DND-41 (cell line): ENCODE measurements at regions not wholly inside any gene's neighbourhood (a gene's known extent, or its start where the extent isn't known, plus 50 kb on each side); places are given as distances from the start of the nearest gene placed in this dataset.

ENCODE experiments used
- ATAC-seq: fragments of 200-7000 bp; cut with Tn5 transposase; 3 replicates; pipeline ENCODE4 v1.9.1; 2021; ENCODE audit warnings: low read depth; ENCODE audit not compliant: insufficient read depth
- DNase-seq: peaks from one replicate; pipeline ENCODE4 v3.0.0-alpha.2; 2020
- H2AFZ ChIP-seq: 2 replicates; pipeline ENCODE4 v1.6.0; 2012; ENCODE audit warnings: low read depth, low read length
- H3K27ac ChIP-seq: 2 replicates; pipeline ENCODE4 v1.5.1; 2012; ENCODE audit warnings: low read length, inconsistent platforms
- H3K27me3 ChIP-seq: fragments of 200-600 bp; sonication (generic); 2 replicates; pipeline ENCODE4 v1.6.0; 2012; ENCODE audit warnings: low read length, mild to moderate bottlenecking, inconsistent platforms; ENCODE audit not compliant: insufficient read depth, poor library complexity
- H3K36me3 ChIP-seq: 2 replicates; pipeline ENCODE4 v1.5.1; 2012; ENCODE audit warnings: low read length, inconsistent platforms; ENCODE audit not compliant: insufficient read depth
- H3K4me1 ChIP-seq: 2 replicates; pipeline ENCODE4 v1.5.1; 2012; ENCODE audit warnings: mild to moderate bottlenecking, low read length; ENCODE audit not compliant: insufficient read depth
- H3K4me2 ChIP-seq: 2 replicates; pipeline ENCODE4 v1.6.0; 2012; ENCODE audit warnings: mild to moderate bottlenecking, moderate library complexity, low read length, inconsistent platforms; ENCODE audit not compliant: insufficient read depth
- H3K4me3 ChIP-seq, 2 experiments: fragments of 200-600 bp in 1 of 2; shearing (Covaris generic) in 1 of 2; 2 replicates each; pipeline ENCODE4 v1.5.1; 2012 to 2016; ENCODE audit warnings: inconsistent platforms in 2 of 2, low read length in 2 of 2, mild to moderate bottlenecking in 2 of 2, low read depth in 1 of 2, moderate library complexity in 1 of 2
- H3K79me2 ChIP-seq: 2 replicates; pipeline ENCODE4 v1.6.0; 2012; ENCODE audit warnings: low read length, inconsistent platforms; ENCODE audit not compliant: insufficient read depth
- H3K9ac ChIP-seq: 2 replicates; pipeline ENCODE4 v1.6.0; 2012; ENCODE audit warnings: low read depth, mild to moderate bottlenecking, inconsistent platforms, low read length, moderate library complexity
- H3K9me3 ChIP-seq: 2 replicates; pipeline ENCODE4 v1.5.1; 2012; ENCODE audit warnings: low read length, moderate library complexity, mild to moderate bottlenecking, inconsistent platforms; ENCODE audit not compliant: insufficient read depth, severe bottlenecking
- H4K20me1 ChIP-seq: 2 replicates; pipeline ENCODE4 v1.6.0; 2012; ENCODE audit warnings: low read length; ENCODE audit not compliant: insufficient read depth
- EZH2 ChIP-seq: IDR thresholded peaks from 3 replicates; pipeline ENCODE4 v1.6.1; 2012; ENCODE audit warnings: borderline replicate concordance, low read depth, mild to moderate bottlenecking, moderate library complexity, low read length, inconsistent platforms; ENCODE audit not compliant: severe bottlenecking
- TF ChIP-seq, protein P1 (sequence below): IDR thresholded peaks from 2 replicates; pipeline ENCODE4 v1.5.1; 2012; ENCODE audit warnings: borderline replicate concordance, low read length, moderate library complexity, mild to moderate bottlenecking; ENCODE audit not compliant: poor library complexity, severe bottlenecking; ENCODE audit errors: extremely low read depth

DNA sequence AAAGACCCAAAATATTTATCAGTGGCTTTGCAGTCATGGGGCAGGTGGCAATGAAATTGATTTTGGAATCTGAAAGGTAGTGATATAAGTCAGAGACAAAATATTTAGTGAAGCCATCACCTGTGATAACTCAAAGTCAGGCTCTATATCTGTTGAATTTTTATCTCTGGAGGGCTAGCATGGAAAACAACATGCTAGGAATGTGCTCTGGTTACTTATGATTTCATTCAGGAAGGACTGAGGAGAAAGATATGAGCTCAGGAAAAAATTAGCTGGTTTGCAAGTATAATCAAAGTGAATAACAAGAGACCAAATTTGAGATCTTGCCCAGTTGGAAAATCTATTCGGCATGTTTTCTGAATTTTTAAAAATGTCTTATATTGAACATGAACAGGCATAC, 364.6 kb upstream of the LRRC7 start:
- H3K27ac ChIP-seq = no peak overlapping the region
- no peak overlapping the region for H3K4me2 ChIP-seq
- H3K36me3 ChIP-seq = no peaks in the 10 kb centered on the region
- H3K9ac ChIP-seq = no peak overlapping the region
- no peak overlapping the region for H3K4me3 ChIP-seq
- H3K4me1 ChIP-seq = no peaks in the 10 kb centered on the region
- TF ChIP-seq, protein P1, sequence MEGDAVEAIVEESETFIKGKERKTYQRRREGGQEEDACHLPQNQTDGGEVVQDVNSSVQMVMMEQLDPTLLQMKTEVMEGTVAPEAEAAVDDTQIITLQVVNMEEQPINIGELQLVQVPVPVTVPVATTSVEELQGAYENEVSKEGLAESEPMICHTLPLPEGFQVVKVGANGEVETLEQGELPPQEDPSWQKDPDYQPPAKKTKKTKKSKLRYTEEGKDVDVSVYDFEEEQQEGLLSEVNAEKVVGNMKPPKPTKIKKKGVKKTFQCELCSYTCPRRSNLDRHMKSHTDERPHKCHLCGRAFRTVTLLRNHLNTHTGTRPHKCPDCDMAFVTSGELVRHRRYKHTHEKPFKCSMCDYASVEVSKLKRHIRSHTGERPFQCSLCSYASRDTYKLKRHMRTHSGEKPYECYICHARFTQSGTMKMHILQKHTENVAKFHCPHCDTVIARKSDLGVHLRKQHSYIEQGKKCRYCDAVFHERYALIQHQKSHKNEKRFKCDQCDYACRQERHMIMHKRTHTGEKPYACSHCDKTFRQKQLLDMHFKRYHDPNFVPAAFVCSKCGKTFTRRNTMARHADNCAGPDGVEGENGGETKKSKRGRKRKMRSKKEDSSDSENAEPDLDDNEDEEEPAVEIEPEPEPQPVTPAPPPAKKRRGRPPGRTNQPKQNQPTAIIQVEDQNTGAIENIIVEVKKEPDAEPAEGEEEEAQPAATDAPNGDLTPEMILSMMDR = no peak
- TF ChIP-seq EZH2 = no peak
- no peak for ATAC-seq
- peaks cover 4% of the 10 kb centered on the region for H3K9me3 ChIP-seq
- no peaks in the 10 kb centered on the region for H4K20me1 ChIP-seq
- H3K79me2 ChIP-seq = no peaks in the 10 kb centered on the region
- no peak overlapping the region for H2AFZ ChIP-seq
- DNase-seq = no peak
- no peaks in the 10 kb centered on the region for H3K27me3 ChIP-seq

DNA sequence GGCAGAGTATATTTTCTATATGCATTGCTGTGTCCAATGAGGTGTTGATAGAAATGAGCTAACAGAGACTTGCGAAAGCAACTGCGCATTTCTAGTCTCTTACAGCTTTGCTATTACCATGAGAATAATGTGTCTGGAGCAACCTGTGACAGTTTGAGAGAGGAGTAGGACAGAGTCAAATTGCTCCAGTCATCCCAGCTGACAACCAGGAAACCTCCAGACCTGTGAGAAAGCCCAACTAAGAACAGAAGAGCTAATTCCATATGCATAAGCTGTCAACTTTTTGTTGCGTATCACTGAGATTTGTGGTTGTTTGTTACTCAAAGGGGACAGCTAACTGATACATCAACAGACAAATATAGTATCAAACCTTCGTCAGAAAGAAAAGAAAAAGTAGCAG, 354.1 kb upstream of the LRRC7 start:
- H3K4me2 ChIP-seq = no peak overlapping the region
- no peaks in the 10 kb centered on the region for H3K27me3 ChIP-seq
- H3K79me2 ChIP-seq = no peaks in the 10 kb centered on the region
- no peaks in the 10 kb centered on the region for H4K20me1 ChIP-seq
- H3K9me3 ChIP-seq = no peaks in the 10 kb centered on the region
- H3K27ac ChIP-seq = no peak overlapping the region
- H3K4me1 ChIP-seq = no peaks in the 10 kb centered on the region
- no peak overlapping the region for H3K4me3 ChIP-seq
- no peak overlapping the region for H3K9ac ChIP-seq
- TF ChIP-seq, protein P1 = no peak
- TF ChIP-seq EZH2 = no peak
- H3K36me3 ChIP-seq = no peaks in the 10 kb centered on the region
- no peak for DNase-seq
- no peak overlapping the region for H2AFZ ChIP-seq
- ATAC-seq = no peak

DNA sequence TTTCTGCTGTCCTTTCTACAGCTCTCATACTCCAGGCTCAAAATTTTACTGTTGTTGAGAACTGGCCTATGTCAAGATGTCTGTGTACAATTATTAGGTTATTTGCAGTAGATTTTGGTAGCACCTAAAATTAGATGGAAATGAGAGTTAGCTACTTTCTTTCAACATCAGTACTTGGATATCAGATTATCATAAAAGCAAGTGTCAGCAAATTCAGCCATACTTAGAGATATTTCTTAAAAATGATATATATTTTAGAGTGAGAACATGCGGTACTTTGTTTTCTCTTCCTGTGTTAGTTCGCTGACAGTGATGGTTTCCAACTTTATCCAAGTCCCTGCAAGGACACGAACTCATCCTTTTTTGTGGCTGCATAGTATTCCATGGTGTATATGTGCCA, 351.8 kb upstream of the LRRC7 start:
- H3K4me3 ChIP-seq = no peak overlapping the region
- no peaks in the 10 kb centered on the region for H3K9me3 ChIP-seq
- H3K4me2 ChIP-seq = no peak overlapping the region
- no peaks in the 10 kb centered on the region for H3K79me2 ChIP-seq
- H3K4me1 ChIP-seq = no peaks in the 10 kb centered on the region
- no peaks in the 10 kb centered on the region for H3K27me3 ChIP-seq
- ATAC-seq = no peak
- no peak overlapping the region for H2AFZ ChIP-seq
- TF ChIP-seq EZH2 = no peak
- TF ChIP-seq, protein P1 = no peak
- no peaks in the 10 kb centered on the region for H4K20me1 ChIP-seq
- H3K9ac ChIP-seq = no peak overlapping the region
- no peak overlapping the region for H3K27ac ChIP-seq
- DNase-seq = no peak
- no peaks in the 10 kb centered on the region for H3K36me3 ChIP-seq

DNA sequence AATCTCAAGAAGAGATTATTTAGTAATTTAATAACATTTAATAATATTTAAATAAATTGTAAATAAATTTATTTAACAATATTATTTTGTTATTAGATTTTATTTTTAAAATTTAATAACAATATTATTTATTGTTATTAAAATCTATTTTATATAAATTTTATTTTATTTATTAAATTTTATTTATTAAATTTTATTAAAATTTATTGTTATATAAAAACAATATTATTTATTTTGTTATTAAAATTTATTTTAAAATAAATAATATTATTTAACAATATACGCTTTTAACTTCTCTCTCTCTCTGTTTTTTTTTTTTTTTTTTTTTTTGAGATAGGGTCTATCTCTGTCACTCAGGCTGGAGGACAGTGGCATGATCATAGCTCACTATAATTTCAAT, 347.1 kb upstream of the LRRC7 start:
- H3K4me3 ChIP-seq = no peak overlapping the region
- no peaks in the 10 kb centered on the region for H4K20me1 ChIP-seq
- DNase-seq = no peak
- H3K79me2 ChIP-seq = no peaks in the 10 kb centered on the region
- no peak overlapping the region for H3K4me2 ChIP-seq
- H3K9ac ChIP-seq = no peak overlapping the region
- no peaks in the 10 kb centered on the region for H3K9me3 ChIP-seq
- no peaks in the 10 kb centered on the region for H3K4me1 ChIP-seq
- H3K36me3 ChIP-seq = no peaks in the 10 kb centered on the region
- no peak for ATAC-seq
- H3K27ac ChIP-seq = no peak overlapping the region
- TF ChIP-seq, protein P1 = no peak
- no peak for TF ChIP-seq EZH2
- H3K27me3 ChIP-seq = no peaks in the 10 kb centered on the region
- no peak overlapping the region for H2AFZ ChIP-seq
